ENCODE measurements at regions not wholly inside any gene's neighbourhood (a gene's known extent, or its start where the extent isn't known, plus 50 kb on each side); places are given as distances from the start of the nearest gene placed in this dataset.

DNA sequence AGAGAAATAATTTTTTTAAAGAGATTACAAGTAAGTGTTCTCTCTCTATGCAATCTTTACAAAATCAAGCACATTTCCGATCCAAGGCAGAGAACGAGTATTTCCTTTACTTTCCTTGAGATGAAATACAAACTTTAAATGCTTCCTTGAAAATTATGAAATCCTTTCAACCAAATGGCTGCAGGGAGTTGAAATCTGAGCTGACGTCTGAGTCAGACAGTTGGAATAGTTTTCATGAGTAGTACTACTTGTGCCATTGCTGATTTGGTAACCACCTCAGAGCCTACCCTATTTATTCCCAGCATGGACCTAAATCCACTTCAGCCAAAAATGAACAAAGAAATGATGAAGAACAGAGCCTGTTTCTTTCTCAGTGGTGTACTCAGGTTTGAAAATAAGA lies 183.6 kb downstream of the GIPC2 start:
- TF ChIP-seq CTCF (IDR thresholded peaks at IDR 0.05) (no peak), POLR2A (IDR thresholded peaks at IDR 0.05) (no peak)

Measured in heart left ventricle (tissue), 13 donors.